ENCODE measurements at regions not wholly inside any gene's neighbourhood (a gene's known extent, or its start where the extent isn't known, plus 50 kb on each side); places are given as distances from the start of the nearest gene placed in this dataset.

- Histone ChIP-seq H3K4me1 (ENCODE audit: insufficient read depth) (peaks cover 5% of the 10 kb centered on the region; the same call in 1 of the 2 replicates), H3K4me2 (no peak overlapping the region), H2AFZ (no peak overlapping the region), H3K36me3 (ENCODE audit: insufficient read depth) (no peaks in the 10 kb centered on the region), H3K9me2 (ENCODE audit: insufficient read depth) (no peaks in the 10 kb centered on the region), H4K20me1 (replicated peaks; ENCODE audit: insufficient read depth) (no peaks in the 10 kb centered on the region), H3K27me3 (ENCODE audit: insufficient read depth) (no peaks in the 10 kb centered on the region), H3K79me2 (replicated peaks; ENCODE audit: insufficient read depth) (no peaks in the 10 kb centered on the region), H3F3A (replicated peaks; ENCODE audit: low read depth) (no peaks in the 10 kb centered on the region), H3K27ac (ENCODE audit: low read depth) (no peak overlapping the region), H3K4me3 (no peak overlapping the region)
- Mint-ChIP-seq H3K27me3 (ENCODE audit: insufficient read depth, low read depth, poor library complexity) (no peaks in the 10 kb centered on the region), H3K4me3 (no peak overlapping the region), H3K9me3 (no peaks in the 10 kb centered on the region), H3K4me1 (peaks cover 2% of the 10 kb centered on the region; the same call in 2 of the 3 replicates), H3K27ac (no peak overlapping the region), H3K36me3 (ENCODE audit: low read depth) (no peaks in the 10 kb centered on the region)
- ATAC-seq (no peak), DNase-seq (ENCODE audit: low spot score) (no peak)
- TF ChIP-seq STAT1 (IDR thresholded peaks at IDR 0.05; ENCODE audit: unreplicated experiment) (no peak), JUNB (IDR thresholded peaks at IDR 0.05; ENCODE audit: unreplicated experiment) (no peak), POLR2AphosphoS5 (IDR thresholded peaks at IDR 0.05; ENCODE audit: low read depth) (no peak)
- TF ChIP-seq, protein P1, sequence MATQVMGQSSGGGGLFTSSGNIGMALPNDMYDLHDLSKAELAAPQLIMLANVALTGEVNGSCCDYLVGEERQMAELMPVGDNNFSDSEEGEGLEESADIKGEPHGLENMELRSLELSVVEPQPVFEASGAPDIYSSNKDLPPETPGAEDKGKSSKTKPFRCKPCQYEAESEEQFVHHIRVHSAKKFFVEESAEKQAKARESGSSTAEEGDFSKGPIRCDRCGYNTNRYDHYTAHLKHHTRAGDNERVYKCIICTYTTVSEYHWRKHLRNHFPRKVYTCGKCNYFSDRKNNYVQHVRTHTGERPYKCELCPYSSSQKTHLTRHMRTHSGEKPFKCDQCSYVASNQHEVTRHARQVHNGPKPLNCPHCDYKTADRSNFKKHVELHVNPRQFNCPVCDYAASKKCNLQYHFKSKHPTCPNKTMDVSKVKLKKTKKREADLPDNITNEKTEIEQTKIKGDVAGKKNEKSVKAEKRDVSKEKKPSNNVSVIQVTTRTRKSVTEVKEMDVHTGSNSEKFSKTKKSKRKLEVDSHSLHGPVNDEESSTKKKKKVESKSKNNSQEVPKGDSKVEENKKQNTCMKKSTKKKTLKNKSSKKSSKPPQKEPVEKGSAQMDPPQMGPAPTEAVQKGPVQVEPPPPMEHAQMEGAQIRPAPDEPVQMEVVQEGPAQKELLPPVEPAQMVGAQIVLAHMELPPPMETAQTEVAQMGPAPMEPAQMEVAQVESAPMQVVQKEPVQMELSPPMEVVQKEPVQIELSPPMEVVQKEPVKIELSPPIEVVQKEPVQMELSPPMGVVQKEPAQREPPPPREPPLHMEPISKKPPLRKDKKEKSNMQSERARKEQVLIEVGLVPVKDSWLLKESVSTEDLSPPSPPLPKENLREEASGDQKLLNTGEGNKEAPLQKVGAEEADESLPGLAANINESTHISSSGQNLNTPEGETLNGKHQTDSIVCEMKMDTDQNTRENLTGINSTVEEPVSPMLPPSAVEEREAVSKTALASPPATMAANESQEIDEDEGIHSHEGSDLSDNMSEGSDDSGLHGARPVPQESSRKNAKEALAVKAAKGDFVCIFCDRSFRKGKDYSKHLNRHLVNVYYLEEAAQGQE (IDR thresholded peaks at IDR 0.05; ENCODE audit: unreplicated experiment): no peak
Observed at GRCh38 chr6:81608776-81609175, 143.7 kb downstream of the TENT5A start.

- no peaks in the 10 kb centered on the region for H3K27me3 Mint-ChIP-seq (ENCODE audit: insufficient read depth, low read depth, poor library complexity)
- no peak overlapping the region for H2AFZ ChIP-seq
- H3K36me3 ChIP-seq (ENCODE audit: insufficient read depth): no peaks in the 10 kb centered on the region
- no peak overlapping the region for H3K4me2 ChIP-seq
- DNase-seq (ENCODE audit: low spot score) (no peak), ATAC-seq (no peak)
- no peaks in the 10 kb centered on the region for H3K79me2 ChIP-seq (replicated peaks; ENCODE audit: insufficient read depth)
- no peak overlapping the region for H3K27ac Mint-ChIP-seq
- H3K4me3 ChIP-seq: no peak overlapping the region
- H3K4me3 Mint-ChIP-seq: no peak overlapping the region
- no peak overlapping the region for H3K27ac ChIP-seq (ENCODE audit: low read depth)
- H3K4me1 Mint-ChIP-seq: no peaks in the 10 kb centered on the region
- no peaks in the 10 kb centered on the region for H3K9me3 Mint-ChIP-seq
- H3K36me3 Mint-ChIP-seq (ENCODE audit: low read depth): no peaks in the 10 kb centered on the region
- no peaks in the 10 kb centered on the region for H3K9me2 ChIP-seq (ENCODE audit: insufficient read depth)
- H3F3A ChIP-seq (replicated peaks; ENCODE audit: low read depth): no peaks in the 10 kb centered on the region
- no peaks in the 10 kb centered on the region for H4K20me1 ChIP-seq (replicated peaks; ENCODE audit: insufficient read depth)
- no peaks in the 10 kb centered on the region for H3K4me1 ChIP-seq (ENCODE audit: insufficient read depth)
- no peaks in the 10 kb centered on the region for H3K27me3 ChIP-seq (ENCODE audit: insufficient read depth)
- TF ChIP-seq EZH2 (IDR thresholded peaks at IDR 0.05; ENCODE audit: low read depth, unreplicated experiment): no peak
- TF ChIP-seq, protein P2, sequence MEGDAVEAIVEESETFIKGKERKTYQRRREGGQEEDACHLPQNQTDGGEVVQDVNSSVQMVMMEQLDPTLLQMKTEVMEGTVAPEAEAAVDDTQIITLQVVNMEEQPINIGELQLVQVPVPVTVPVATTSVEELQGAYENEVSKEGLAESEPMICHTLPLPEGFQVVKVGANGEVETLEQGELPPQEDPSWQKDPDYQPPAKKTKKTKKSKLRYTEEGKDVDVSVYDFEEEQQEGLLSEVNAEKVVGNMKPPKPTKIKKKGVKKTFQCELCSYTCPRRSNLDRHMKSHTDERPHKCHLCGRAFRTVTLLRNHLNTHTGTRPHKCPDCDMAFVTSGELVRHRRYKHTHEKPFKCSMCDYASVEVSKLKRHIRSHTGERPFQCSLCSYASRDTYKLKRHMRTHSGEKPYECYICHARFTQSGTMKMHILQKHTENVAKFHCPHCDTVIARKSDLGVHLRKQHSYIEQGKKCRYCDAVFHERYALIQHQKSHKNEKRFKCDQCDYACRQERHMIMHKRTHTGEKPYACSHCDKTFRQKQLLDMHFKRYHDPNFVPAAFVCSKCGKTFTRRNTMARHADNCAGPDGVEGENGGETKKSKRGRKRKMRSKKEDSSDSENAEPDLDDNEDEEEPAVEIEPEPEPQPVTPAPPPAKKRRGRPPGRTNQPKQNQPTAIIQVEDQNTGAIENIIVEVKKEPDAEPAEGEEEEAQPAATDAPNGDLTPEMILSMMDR (conservative IDR thresholded peaks at IDR 0.05; ENCODE audit: low read depth in 2 of 2): no peak
- TF ChIP-seq NANOG (IDR thresholded peaks at IDR 0.05; ENCODE audit: borderline replicate concordance): no peak
- TF ChIP-seq EZH2phosphoT487 (IDR thresholded peaks at IDR 0.05; ENCODE audit: unreplicated experiment): no peak
- no peak for TF ChIP-seq CREB1 (CRISPR knock-in tag; IDR thresholded peaks at IDR 0.05; ENCODE audit: low read depth)
- no peak for TF ChIP-seq ZNF462 (CRISPR knock-in tag; IDR thresholded peaks at IDR 0.05)
Observed at GRCh38 chr6:81606965-81607381, 145.5 kb downstream of the TENT5A start.

Measured in GM23338 (cell line).